Stimulated activated CD8-positive, alpha-beta memory T cell treated with anti-CD3 and anti-CD28 coated beads, Interleukin-7, amount 100 ng/mL, for 24 hours (primary cell): ENCODE measurements at regions not wholly inside any gene's neighbourhood (a gene's known extent, or its start where the extent isn't known, plus 50 kb on each side); places are given as distances from the start of the nearest gene placed in this dataset.

ENCODE experiments used
- DNase-seq: peaks from one replicate; pipeline ENCODE4 v3.0.0-alpha.2; 2020; ENCODE audit warnings: low read depth

GRCh38 chr11:36724742-36725385 lies 126.8 kb upstream of the RAG2 start:
- no peak for DNase-seq

- DNase-seq, result no peak
Observed at GRCh38 chr11:36722421-36722820, 124.4 kb upstream of the RAG2 start.

GRCh38 chr11:36719358-36720107 lies 121.5 kb upstream of the RAG2 start:
- DNase-seq, result no peak

- no peak for DNase-seq
Observed at GRCh38 chr11:36718451-36718850, 120.4 kb upstream of the RAG2 start.

GRCh38 chr11:36713715-36714114 lies 115.7 kb upstream of the RAG2 start:
- DNase-seq, result no peak

- no peak for DNase-seq
Observed at GRCh38 chr11:36711104-36711825, 113.2 kb upstream of the RAG2 start.
